GM23248 (cell line): ENCODE measurements at regions not wholly inside any gene's neighbourhood (a gene's known extent, or its start where the extent isn't known, plus 50 kb on each side); places are given as distances from the start of the nearest gene placed in this dataset.

Source experiments
- DNase-seq: peaks from one replicate; pipeline ENCODE4 v3.0.0-alpha.2; 2015
- H2AFZ ChIP-seq: fragments of 200-600 bp; sonication (generic); 2 replicates; pipeline ENCODE4 v1.6.1; 2016; ENCODE audit warnings: antibody characterized with exemption
- H3F3A ChIP-seq: fragments of 200-600 bp; sonication (generic); 2 replicates; pipeline ENCODE4 v1.6.1; 2016; ENCODE audit warnings: mild to moderate bottlenecking, antibody characterized with exemption, mixed run types; ENCODE audit not compliant: insufficient read depth
- H3K27ac ChIP-seq: fragments of 200-600 bp; sonication (generic); 2 replicates; pipeline ENCODE4 v1.5.1; 2016; ENCODE audit warnings: mild to moderate bottlenecking
- H3K27me3 ChIP-seq: fragments of 200-600 bp; sonication (generic); replicated peaks from 2 replicates; pipeline ENCODE4 v1.6.1; 2016; ENCODE audit warnings: mild to moderate bottlenecking; ENCODE audit not compliant: insufficient read depth
- H3K36me3 ChIP-seq: fragments of 200-600 bp; sonication (generic); 2 replicates; pipeline ENCODE4 v1.6.1; 2016; ENCODE audit warnings: low read depth, mild to moderate bottlenecking
- H3K4me1 ChIP-seq: fragments of 200-600 bp; sonication (generic); 2 replicates; pipeline ENCODE4 v1.6.1; 2016; ENCODE audit warnings: mild to moderate bottlenecking; ENCODE audit not compliant: insufficient read depth
- H3K4me2 ChIP-seq: fragments of 200-600 bp; sonication (generic); one replicate; pipeline ENCODE4 v1.6.1; 2016; ENCODE audit warnings: mild to moderate bottlenecking; ENCODE audit not compliant: unreplicated experiment
- H3K4me3 ChIP-seq: fragments of 200-600 bp; sonication (generic); 2 replicates; pipeline ENCODE4 v1.5.1; 2016; ENCODE audit warnings: mild to moderate bottlenecking
- H3K79me2 ChIP-seq: fragments of 200-600 bp; sonication (generic); 2 replicates; pipeline ENCODE4 v1.6.1; 2016; ENCODE audit warnings: mild to moderate bottlenecking; ENCODE audit not compliant: insufficient read depth
- H3K9ac ChIP-seq: fragments of 200-600 bp; sonication (generic); 2 replicates; pipeline ENCODE4 v1.6.1; 2016; ENCODE audit warnings: mild to moderate bottlenecking
- H3K9me2 ChIP-seq: fragments of 200-600 bp; sonication (generic); 2 replicates; pipeline ENCODE4 v1.6.1; 2016; ENCODE audit warnings: mixed run types, mild to moderate bottlenecking, moderate library complexity; ENCODE audit not compliant: insufficient read depth
- H3K9me3 ChIP-seq: fragments of 200-600 bp; sonication (generic); one replicate; pipeline ENCODE4 v1.6.1; 2017; ENCODE audit warnings: low read depth
- H4K20me1 ChIP-seq: fragments of 200-600 bp; sonication (generic); 2 replicates; pipeline ENCODE4 v1.6.0; 2016; ENCODE audit not compliant: insufficient read depth
- EZH2 ChIP-seq: fragments of 200-600 bp; sonication (generic); IDR thresholded peaks from 2 replicates; pipeline ENCODE4 v1.6.1; 2018; ENCODE audit warnings: antibody characterized with exemption, mild to moderate bottlenecking; ENCODE audit not compliant: insufficient read depth, poor library complexity, severe bottlenecking
- EZH2phosphoT487 ChIP-seq: fragments of 200-600 bp; sonication (generic); IDR thresholded peaks from 2 replicates; pipeline ENCODE4 v1.6.1; 2018; ENCODE audit warnings: antibody characterized with exemption, moderate library complexity, mild to moderate bottlenecking, low read depth; ENCODE audit not compliant: insufficient read depth
- WGBS, 2 experiments: methylation state at CpG; one replicate each; pipeline ENCODE4 v1.1.6; 2015 to 2017; ENCODE audit warnings: low lambda C conversion rate in 2 of 2, low coverage in 1 of 2; ENCODE audit errors: missing lambda C conversion rate in 2 of 2; 5-methylcytosine and 5-hydroxymethylcytosine counted together
- in situ Hi-C: fragments of 300-500 bp; cut with MboI; formaldehyde crosslinking; loops from 2 replicates; pipeline ENCODE4 v1.15.0; 2020

DNA sequence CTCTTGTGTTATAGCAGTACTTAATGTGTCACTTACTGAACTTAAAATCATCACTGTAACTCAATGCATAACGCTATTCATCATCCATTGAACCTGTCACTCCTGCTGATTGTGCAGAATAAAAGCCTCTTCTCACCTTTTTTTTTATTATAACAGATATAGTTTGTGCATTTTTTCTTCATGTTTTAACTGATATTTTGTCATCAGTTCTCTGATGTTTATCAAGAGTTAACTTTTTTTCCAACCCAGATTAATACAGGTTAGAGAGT lies 100.4 kb downstream of the SLIT2 start:
- Histone ChIP-seq H4K20me1 (peaks cover 3% of the 10 kb centered on the region; the same call in 1 of the 2 replicates), H3K27me3 (no peaks in the 10 kb centered on the region), H3K9me2 (no peaks in the 10 kb centered on the region), H3K9me3 (no peaks in the 10 kb centered on the region), H3K9ac (no peak overlapping the region), H3K27ac (no peak overlapping the region), H3K4me2 (no peak overlapping the region), H3K36me3 (no peaks in the 10 kb centered on the region), H3K79me2 (peaks cover 100% of the 10 kb centered on the region), H2AFZ (no peak overlapping the region), H3K4me1 (no peaks in the 10 kb centered on the region; the same call in 1 of the 2 replicates), H3K4me3 (no peak overlapping the region), H3F3A (no peaks in the 10 kb centered on the region)
- in situ Hi-C loops = no loop called here
- TF ChIP-seq EZH2phosphoT487 (no peak), EZH2 (no peak)
- 95 to 100% methylated on average over 1 of the region's 1 CpG for WGBS, 2 experiments
- DNase-seq = no peak

DNA sequence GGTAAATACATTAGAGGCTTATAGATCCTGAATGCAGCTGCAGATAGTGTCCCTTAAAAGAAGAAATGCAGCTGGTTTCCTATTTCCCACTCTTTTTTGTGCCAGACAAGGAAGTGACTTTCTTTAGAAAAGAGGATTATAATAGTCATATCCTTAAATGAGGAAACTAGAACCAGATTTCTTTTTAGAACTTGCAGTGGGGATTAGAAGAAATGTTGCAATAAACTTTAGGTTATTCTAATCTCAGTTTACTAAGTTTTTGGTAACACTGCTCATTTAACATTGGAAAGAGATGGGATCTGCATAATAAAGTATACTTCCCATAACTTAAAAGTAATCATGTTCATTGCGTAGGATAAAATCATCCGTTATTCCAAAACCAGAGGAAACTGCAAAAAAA lies 101.9 kb downstream of the SLIT2 start:
- 98 to 100% methylated on average over 2 of the region's 2 CpGs for WGBS, 2 experiments
- no peak overlapping the region for H3K9ac ChIP-seq
- in situ Hi-C loops = no loop called here
- H3F3A ChIP-seq = no peaks in the 10 kb centered on the region
- H3K9me2 ChIP-seq = no peaks in the 10 kb centered on the region; the same call in 1 of the 2 replicates
- no peak overlapping the region for H3K4me2 ChIP-seq
- H3K79me2 ChIP-seq = peaks cover 100% of the 10 kb centered on the region
- H3K4me1 ChIP-seq = no peaks in the 10 kb centered on the region; the same call in 1 of the 2 replicates
- no peaks in the 10 kb centered on the region for H3K36me3 ChIP-seq
- DNase-seq = no peak
- H3K27me3 ChIP-seq = no peaks in the 10 kb centered on the region
- H3K9me3 ChIP-seq = no peaks in the 10 kb centered on the region
- H2AFZ ChIP-seq = no peak overlapping the region
- TF ChIP-seq EZH2phosphoT487 (no peak), EZH2 (no peak)
- H3K27ac ChIP-seq = no peak overlapping the region
- H4K20me1 ChIP-seq = peaks cover 3% of the 10 kb centered on the region; the same call in 1 of the 2 replicates
- no peak overlapping the region for H3K4me3 ChIP-seq

DNA sequence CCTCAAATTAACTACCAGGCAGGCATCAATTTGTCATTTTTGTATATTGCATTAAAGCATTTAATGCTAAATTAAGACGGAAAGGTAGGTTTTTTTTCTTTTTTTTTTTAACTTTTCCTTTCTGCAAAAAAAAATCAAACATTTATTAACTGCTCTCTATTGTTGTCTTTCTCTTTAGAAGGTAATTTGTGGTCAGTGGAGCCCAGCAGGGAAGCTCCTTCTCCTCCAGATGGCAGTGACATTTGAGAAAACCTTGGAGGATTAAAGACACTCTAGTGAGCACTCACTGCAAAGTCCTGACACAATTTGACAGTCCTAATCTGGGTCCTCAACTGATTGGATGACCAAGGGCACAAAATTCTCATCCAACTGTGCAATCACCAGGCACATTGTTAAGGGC lies 102.4 kb downstream of the SLIT2 start:
- Histone ChIP-seq H3F3A (no peaks in the 10 kb centered on the region), H3K4me3 (no peak overlapping the region), H3K9ac (no peak overlapping the region), H3K79me2 (peaks cover 100% of the 10 kb centered on the region), H3K4me1 (no peaks in the 10 kb centered on the region; the same call in 1 of the 2 replicates), H3K9me2 (no peaks in the 10 kb centered on the region; the same call in 1 of the 2 replicates), H4K20me1 (peaks cover 3% of the 10 kb centered on the region; the same call in 1 of the 2 replicates), H3K27ac (no peak overlapping the region), H3K4me2 (no peak overlapping the region), H3K27me3 (no peaks in the 10 kb centered on the region), H2AFZ (no peak overlapping the region), H3K36me3 (no peaks in the 10 kb centered on the region), H3K9me3 (no peaks in the 10 kb centered on the region)
- TF ChIP-seq EZH2phosphoT487 = no peak
- no peak for TF ChIP-seq EZH2
- no peak for DNase-seq
- in situ Hi-C loops = no loop called here
- 98 to 100% methylated on average over 1 of the region's 1 CpG for WGBS, 2 experiments

DNA sequence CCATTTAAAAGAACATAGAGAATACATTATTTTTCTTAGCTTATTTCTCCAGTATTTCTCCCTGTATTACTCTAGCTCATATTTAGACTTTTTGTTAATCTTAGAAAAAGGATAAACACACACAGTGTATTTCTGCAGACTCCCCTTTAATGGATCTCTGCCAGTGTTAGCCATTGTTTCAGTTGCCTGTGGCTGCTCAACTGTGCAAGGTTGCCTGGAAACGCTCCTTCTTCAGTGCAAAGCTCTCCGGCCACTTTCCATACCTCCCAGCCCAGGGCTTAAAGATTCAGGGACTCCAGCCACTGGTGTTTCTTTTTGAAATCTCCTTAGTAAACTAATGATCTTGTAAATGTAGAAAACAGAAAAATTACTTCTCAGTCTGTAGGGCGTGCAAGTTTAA lies 104.9 kb downstream of the SLIT2 start:
- no peak overlapping the region for H3K27ac ChIP-seq
- peaks cover 77% of the 10 kb centered on the region for H3K79me2 ChIP-seq
- no peak for TF ChIP-seq EZH2
- TF ChIP-seq EZH2phosphoT487 = no peak
- H3K9ac ChIP-seq = no peak overlapping the region
- H3K27me3 ChIP-seq = no peaks in the 10 kb centered on the region
- no peak overlapping the region for H3K4me3 ChIP-seq
- H3K9me2 ChIP-seq = no peaks in the 10 kb centered on the region; the same call in 1 of the 2 replicates
- H3K4me1 ChIP-seq = no peaks in the 10 kb centered on the region; the same call in 1 of the 2 replicates
- no peaks in the 10 kb centered on the region for H3K9me3 ChIP-seq
- DNase-seq = no peak
- in situ Hi-C loops = no loop called here
- no peak overlapping the region for H2AFZ ChIP-seq
- peaks cover 3% of the 10 kb centered on the region; the same call in 1 of the 2 replicates for H4K20me1 ChIP-seq
- H3K4me2 ChIP-seq = no peak overlapping the region
- no peaks in the 10 kb centered on the region for H3F3A ChIP-seq
- WGBS, 2 experiments = 96 to 98% methylated on average over 3 of the region's 3 CpGs
- H3K36me3 ChIP-seq = no peaks in the 10 kb centered on the region

DNA sequence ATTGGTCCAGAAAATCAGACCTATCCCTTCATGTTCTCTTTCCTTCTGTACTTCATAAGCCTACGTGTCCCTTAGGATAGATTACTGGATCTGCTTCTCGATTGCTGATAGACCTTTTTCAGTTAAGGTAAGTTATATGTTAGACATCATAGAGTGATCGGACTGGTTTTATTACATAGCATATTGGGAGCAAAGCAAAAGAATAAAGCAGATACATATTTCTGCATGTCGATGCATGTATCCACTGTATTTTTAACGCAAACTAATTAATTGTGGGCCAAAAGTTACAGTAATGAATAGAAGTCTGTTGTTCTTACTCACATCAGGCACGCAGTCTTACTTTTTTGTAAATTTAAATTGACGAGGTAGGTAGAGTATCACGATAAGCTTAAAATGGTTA lies 106.4 kb downstream of the SLIT2 start:
- WGBS, 2 experiments = 96 to 98% methylated on average over 8 of the region's 8 CpGs
- H3F3A ChIP-seq = no peaks in the 10 kb centered on the region
- DNase-seq = no peak
- H3K9me2 ChIP-seq = no peaks in the 10 kb centered on the region; the same call in 1 of the 2 replicates
- no peak for TF ChIP-seq EZH2
- no peak for TF ChIP-seq EZH2phosphoT487
- no peak overlapping the region for H3K27ac ChIP-seq
- peaks cover 3% of the 10 kb centered on the region; the same call in 1 of the 2 replicates for H4K20me1 ChIP-seq
- no peak overlapping the region for H3K4me3 ChIP-seq
- no peaks in the 10 kb centered on the region for H3K9me3 ChIP-seq
- peaks cover 62% of the 10 kb centered on the region for H3K79me2 ChIP-seq
- no peaks in the 10 kb centered on the region; the same call in 1 of the 2 replicates for H3K4me1 ChIP-seq
- H2AFZ ChIP-seq = no peak overlapping the region
- H3K9ac ChIP-seq = no peak overlapping the region
- no peaks in the 10 kb centered on the region for H3K36me3 ChIP-seq
- in situ Hi-C loops = no loop called here
- H3K4me2 ChIP-seq = no peak overlapping the region
- H3K27me3 ChIP-seq = no peaks in the 10 kb centered on the region
